OCI-LY7 (cell line): ENCODE measurements at regions not wholly inside any gene's neighbourhood (a gene's known extent, or its start where the extent isn't known, plus 50 kb on each side); places are given as distances from the start of the nearest gene placed in this dataset.

Experiments used
- CTCF ChIP-seq: fragments of 200-600 bp; sonication (generic); conservative IDR thresholded peaks from 2 replicates; pipeline ENCODE4 v1.5.1; 2014; ENCODE audit warnings: mild to moderate bottlenecking, antibody characterized with exemption, low read length, moderate library complexity, mixed read lengths
- EZH2phosphoT487 ChIP-seq: fragments of 200-600 bp; sonication (generic); IDR thresholded peaks from 2 replicates; pipeline ENCODE4 v1.6.1; 2018; ENCODE audit warnings: low read depth, borderline replicate concordance, mild to moderate bottlenecking, mixed run types, antibody characterized with exemption, low read length, moderate library complexity, mixed read lengths

GRCh38 chr1:186750257-186750656 is 70.0 kb upstream of the PTGS2 start:
- TF ChIP-seq CTCF (no peak), EZH2phosphoT487 (no peak)
